Spleen (tissue), 11 donors: ENCODE measurements at regions not wholly inside any gene's neighbourhood (a gene's known extent, or its start where the extent isn't known, plus 50 kb on each side); places are given as distances from the start of the nearest gene placed in this dataset.

Source experiments
- DNase-seq: peaks from one replicate; pipeline ENCODE4 v3.0.0-alpha.2; 2020
- H3K27ac ChIP-seq, 8 donors: fragments of 200-600 bp; sonication (generic) in 7 of 8; 1 replicate in 4 of 8; 2 replicates in 4 of 8; pipeline versions ENCODE4 v1.5.0 to v1.8.0; 2016 to 2021; ENCODE audit warnings: inconsistent platforms in 4 of 8, mild to moderate bottlenecking in 4 of 8, moderate library complexity in 1 of 8
- H3K27me3 ChIP-seq, 7 donors: fragments of 200-600 bp; sonication (generic) in 6 of 7; replicated peaks in 1 of 7; 1 replicate in 4 of 7; 2 replicates in 3 of 7; pipeline versions ENCODE4 v1.5.0 to v1.8.0; 2016 to 2021; ENCODE audit warnings: inconsistent platforms in 3 of 7, mild to moderate bottlenecking in 1 of 7
- H3K36me3 ChIP-seq, 6 donors: fragments of 200-600 bp; sonication (generic) in 5 of 6; 1 replicate in 4 of 6; 2 replicates in 2 of 6; pipeline versions ENCODE4 v1.5.0 to v1.8.0; 2016 to 2021; ENCODE audit warnings: inconsistent platforms in 2 of 6
- H3K4me1 ChIP-seq, 6 donors: fragments of 200-600 bp; sonication (generic) in 5 of 6; 1 replicate in 3 of 6; 2 replicates in 3 of 6; pipeline versions ENCODE4 v1.5.0 to v1.8.0; 2016 to 2021; ENCODE audit warnings: inconsistent platforms in 3 of 6
- H3K4me3 ChIP-seq, 8 donors: fragments of 200-600 bp; sonication (generic) in 7 of 8; 1 replicate in 4 of 8; 2 replicates in 4 of 8; pipeline versions ENCODE4 v1.5.0 to v1.8.0; 2016 to 2021; ENCODE audit warnings: inconsistent platforms in 4 of 8, mild to moderate bottlenecking in 4 of 8, moderate library complexity in 2 of 8
- H3K9me3 ChIP-seq, 8 donors: fragments of 200-600 bp; sonication (generic) in 7 of 8; 1 replicate in 4 of 8; 2 replicates in 4 of 8; pipeline versions ENCODE4 v1.5.0 to v1.8.0; 2016 to 2021; ENCODE audit warnings: inconsistent platforms in 4 of 8
- CTCF ChIP-seq, 11 experiments: fragments of 200-600 bp in 7 of 11; fragments of 450-650 bp in 4 of 11; sonication (generic) in 4 of 11; IDR thresholded peaks in 8 of 11; conservative IDR thresholded peaks in 3 of 11; 1 replicate in 7 of 11; 2 replicates in 4 of 11; pipeline versions ENCODE4 v1.4.0 to v1.8.0; 2016 to 2021; ENCODE audit warnings: antibody characterized with exemption in 11 of 11, inconsistent platforms in 4 of 11, mild to moderate bottlenecking in 1 of 11
- POLR2A ChIP-seq, 3 donors: fragments of 450-650 bp; IDR thresholded peaks; one replicate each; pipeline ENCODE4 v1.5.1; 2017; ENCODE audit warnings: antibody characterized with exemption in 3 of 3, mild to moderate bottlenecking in 1 of 3
- POLR2AphosphoS5 ChIP-seq, 3 donors: sonication (generic); formaldehyde crosslinking; IDR thresholded peaks; one replicate each; pipeline ENCODE4 v1.5.1; 2017; ENCODE audit warnings: antibody characterized with exemption in 3 of 3
- WGBS, 5 donors: extraction: QIAGEN DNeasy Blood & Tissue Kit in 3 of 5; methylation state at CpG; one replicate each; pipeline versions ENCODE4 v1.1.5 to v1.1.7; 2013 to 2018; 5-methylcytosine and 5-hydroxymethylcytosine counted together
- intact Hi-C: fragments of 100-400 bp; cut with DNase I; formaldehyde crosslinking; loops from one replicate; pipeline ENCODE4 v1.15.0; 2023; ENCODE audit warnings: low total_unique reads
- donor health status: healthy with polysubstance abuse.
- donor health status: DM: no; HTN: no; CAD: no; lungs with moderate emphysema.
- donor health status: DM: no; HTN: no; CAD: no.
- donor health status: Bipolar disorder and iron deficiency.
- donor health status: healthy.
- donor health status: DM: no; HTN: no; CAD: no.
- donor health status: DM: yes; HTN: yes; CAD: no.

GRCh38 chr4:28555866-28556265 is 1695.2 kb downstream of the STIM2 start:
- no peak overlapping the region for H3K4me3 ChIP-seq
- peaks cover 0 to 10% (median 6%) of the 10 kb centered on the region in 8 donors for H3K9me3 ChIP-seq
- 76 to 94% (median 89%) methylated on average over 2 of the region's 2 CpGs for WGBS, 5 donors
- TF ChIP-seq CTCF (IDR thresholded peaks at IDR 0.05 in 8 of 11, conservative IDR thresholded peaks at IDR 0.05 in 3 of 11) (no peak), POLR2A (IDR thresholded peaks at IDR 0.05) (no peak), POLR2AphosphoS5 (IDR thresholded peaks at IDR 0.05) (no peak)
- intact Hi-C loops = no loop called here
- no peak overlapping the region for H3K27ac ChIP-seq
- no peaks in the 10 kb centered on the region for H3K4me1 ChIP-seq
- no peaks in the 10 kb centered on the region for H3K27me3 ChIP-seq
- H3K36me3 ChIP-seq = no peaks in the 10 kb centered on the region
- DNase-seq = no peak

GRCh38 chr4:28557755-28558154 is 1697.1 kb downstream of the STIM2 start:
- 25 to 46% (median 37%) methylated on average over 2 of the region's 2 CpGs for WGBS, 5 donors
- intact Hi-C loops = no loop called here
- no peak for TF ChIP-seq POLR2A (IDR thresholded peaks at IDR 0.05)
- no peak for TF ChIP-seq POLR2AphosphoS5 (IDR thresholded peaks at IDR 0.05)
- no peak for TF ChIP-seq CTCF (IDR thresholded peaks at IDR 0.05 in 8 of 11, conservative IDR thresholded peaks at IDR 0.05 in 3 of 11)

GRCh38 chr4:28558895-28559294 is 1698.3 kb downstream of the STIM2 start:
- TF ChIP-seq POLR2AphosphoS5 (IDR thresholded peaks at IDR 0.05) (no peak), POLR2A (IDR thresholded peaks at IDR 0.05) (no peak), CTCF (IDR thresholded peaks at IDR 0.05 in 8 of 11, conservative IDR thresholded peaks at IDR 0.05 in 3 of 11) (no peak)
- no peaks in the 10 kb centered on the region for H3K36me3 ChIP-seq
- WGBS, 5 donors = 60 to 79% (median 66%) methylated on average over 2 of the region's 2 CpGs
- peaks cover 0 to 5% (median 1%) of the 10 kb centered on the region in 8 donors for H3K9me3 ChIP-seq
- H3K27ac ChIP-seq = no peak overlapping the region
- intact Hi-C loops = no loop called here
- H3K27me3 ChIP-seq = no peaks in the 10 kb centered on the region
- DNase-seq = no peak
- H3K4me1 ChIP-seq = no peaks in the 10 kb centered on the region
- no peak overlapping the region for H3K4me3 ChIP-seq

More at GRCh38 chr4:28557755-28558154, 1697.1 kb downstream of the STIM2 start:
- Histone ChIP-seq H3K27me3 (no peaks in the 10 kb centered on the region), H3K4me3 (no peak overlapping the region), H3K36me3 (no peaks in the 10 kb centered on the region), H3K4me1 (no peaks in the 10 kb centered on the region), H3K27ac (no peak overlapping the region), H3K9me3 (peaks cover 0 to 10% (median 6%) of the 10 kb centered on the region in 8 donors)
- DNase-seq = no peak

GRCh38 chr4:28562913-28563312 is 1702.3 kb downstream of the STIM2 start:
- intact Hi-C loops = no loop called here
- no peak overlapping the region for H3K4me3 ChIP-seq
- no peaks in the 10 kb centered on the region for H3K27me3 ChIP-seq
- DNase-seq = no peak
- no peaks in the 10 kb centered on the region for H3K36me3 ChIP-seq
- no peak overlapping the region for H3K27ac ChIP-seq
- TF ChIP-seq POLR2A (IDR thresholded peaks at IDR 0.05) (no peak), POLR2AphosphoS5 (IDR thresholded peaks at IDR 0.05) (no peak), CTCF (IDR thresholded peaks at IDR 0.05 in 8 of 11, conservative IDR thresholded peaks at IDR 0.05 in 3 of 11) (no peak)
- H3K4me1 ChIP-seq = no peaks in the 10 kb centered on the region
- WGBS, 5 donors = 62 to 92% (median 76%) methylated on average over 1 to 4 of the region's 4 CpGs
- peaks cover 0 to 12% (median 6%) of the 10 kb centered on the region in 8 donors for H3K9me3 ChIP-seq
